ENCODE measurements at regions not wholly inside any gene's neighbourhood (a gene's known extent, or its start where the extent isn't known, plus 50 kb on each side); places are given as distances from the start of the nearest gene placed in this dataset.
"Not testable (repeated sequence)": the region's sequence is repeated elsewhere in the genome, so short reads cannot be mapped to it uniquely, and the experiment has no call there.

- DNase-seq (ENCODE audit: low read depth), result no peak
- no peak overlapping the region for H3K4me3 ChIP-seq (ENCODE audit: low read depth, low read length)
- TF ChIP-seq CTCF (conservative IDR thresholded peaks at IDR 0.05; ENCODE audit: low read depth, low read length), result no peak
Measured at GRCh38 chr18:65175681-65176080, 575.1 kb upstream of the CDH7 start.

- DNase-seq (ENCODE audit: low read depth); H3K4me3 ChIP-seq (ENCODE audit: low read depth, low read length): not testable (repeated sequence)
Measured at GRCh38 chr18:65162086-65162485, 588.7 kb upstream of the CDH7 start.

- H3K4me3 ChIP-seq (ENCODE audit: low read depth, low read length), result no peak overlapping the region
- no peak for DNase-seq (ENCODE audit: low read depth)
- no peak for TF ChIP-seq CTCF (conservative IDR thresholded peaks at IDR 0.05; ENCODE audit: low read depth, low read length)
Measured at GRCh38 chr18:65146482-65147021, 604.3 kb upstream of the CDH7 start.

GRCh38 chr18:65145312-65145711, 605.5 kb upstream of the CDH7 start:
- DNase-seq (ENCODE audit: low read depth), result no peak
- H3K4me3 ChIP-seq (ENCODE audit: low read depth, low read length), result no peak overlapping the region
- no peak for TF ChIP-seq CTCF (conservative IDR thresholded peaks at IDR 0.05; ENCODE audit: low read depth, low read length)

GRCh38 chr18:65133610-65134009, 617.2 kb upstream of the CDH7 start:
- TF ChIP-seq CTCF (conservative IDR thresholded peaks at IDR 0.05; ENCODE audit: low read depth, low read length), result no peak
- no peak overlapping the region for H3K4me3 ChIP-seq (ENCODE audit: low read depth, low read length)
- no peak for DNase-seq (ENCODE audit: low read depth)

- no peak for TF ChIP-seq CTCF (conservative IDR thresholded peaks at IDR 0.05; ENCODE audit: low read depth, low read length)
- no peak overlapping the region for H3K4me3 ChIP-seq (ENCODE audit: low read depth, low read length)
Measured at GRCh38 chr18:65124633-65125032, 626.2 kb upstream of the CDH7 start.

GRCh38 chr18:65103864-65104263, 646.9 kb upstream of the CDH7 start:
- DNase-seq (ENCODE audit: low read depth), result no peak
- H3K4me3 ChIP-seq (ENCODE audit: low read depth, low read length), result no peak overlapping the region
- no peak for TF ChIP-seq CTCF (conservative IDR thresholded peaks at IDR 0.05; ENCODE audit: low read depth, low read length)

More at GRCh38 chr18:65124633-65125032, 626.2 kb upstream of the CDH7 start:
- DNase-seq (ENCODE audit: low read depth), result no peak

Measured in choroid plexus epithelial cell (primary cell).